Lower leg skin (tissue), 4 donors: ENCODE measurements at regions not wholly inside any gene's neighbourhood (a gene's known extent, or its start where the extent isn't known, plus 50 kb on each side); places are given as distances from the start of the nearest gene placed in this dataset.

Experiments
- DNase-seq, 2 donors: peaks; one replicate each; pipeline ENCODE4 v3.0.0-alpha.2; 2019; ENCODE audit warnings: low spot score in 2 of 2
- H3K4me3 ChIP-seq: fragments of 200-600 bp; sonication (generic); 2 replicates; pipeline ENCODE4 v1.5.1; 2017; ENCODE audit warnings: mild to moderate bottlenecking, low read depth; ENCODE audit not compliant: poor library complexity, severe bottlenecking
- POLR2A ChIP-seq, 2 donors: fragments of 450-650 bp; IDR thresholded peaks; one replicate each; pipeline ENCODE4 v1.6.1; 2016 to 2017; ENCODE audit warnings: antibody characterized with exemption in 2 of 2, mild to moderate bottlenecking in 1 of 2, moderate library complexity in 1 of 2
- WGBS, 2 donors: methylation state at CpG; one replicate each; pipeline ENCODE4 v1.1.5; 2018; 5-methylcytosine and 5-hydroxymethylcytosine counted together
- intact Hi-C: fragments of 100-400 bp; cut with DNase I; formaldehyde crosslinking; loops from one replicate; pipeline ENCODE4 v1.15.0; 2023; ENCODE audit warnings: low total_unique reads
- TF ChIP-seq, protein P1 (sequence below), 3 donors: fragments of 450-650 bp; IDR thresholded peaks; one replicate each; pipeline ENCODE4 v1.5.1; 2016; ENCODE audit warnings: antibody characterized with exemption in 3 of 3, mild to moderate bottlenecking in 3 of 3, moderate library complexity in 2 of 3

GRCh38 chr5:115072266-115073064 is 97.2 kb downstream of the TRIM36 start:
- DNase-seq: no peak

GRCh38 chr5:115070737-115071136 is 99.0 kb downstream of the TRIM36 start:
- H3K4me3 ChIP-seq: no peak overlapping the region
- DNase-seq: no peak
- 75 to 80% methylated on average over 3 of the region's 3 CpGs for whole genome bisulfite sequencing, 2 donors
- intact Hi-C loops: no loop called here
- TF ChIP-seq POLR2A (IDR thresholded peaks at IDR 0.05): no peak
- TF ChIP-seq, protein P1, sequence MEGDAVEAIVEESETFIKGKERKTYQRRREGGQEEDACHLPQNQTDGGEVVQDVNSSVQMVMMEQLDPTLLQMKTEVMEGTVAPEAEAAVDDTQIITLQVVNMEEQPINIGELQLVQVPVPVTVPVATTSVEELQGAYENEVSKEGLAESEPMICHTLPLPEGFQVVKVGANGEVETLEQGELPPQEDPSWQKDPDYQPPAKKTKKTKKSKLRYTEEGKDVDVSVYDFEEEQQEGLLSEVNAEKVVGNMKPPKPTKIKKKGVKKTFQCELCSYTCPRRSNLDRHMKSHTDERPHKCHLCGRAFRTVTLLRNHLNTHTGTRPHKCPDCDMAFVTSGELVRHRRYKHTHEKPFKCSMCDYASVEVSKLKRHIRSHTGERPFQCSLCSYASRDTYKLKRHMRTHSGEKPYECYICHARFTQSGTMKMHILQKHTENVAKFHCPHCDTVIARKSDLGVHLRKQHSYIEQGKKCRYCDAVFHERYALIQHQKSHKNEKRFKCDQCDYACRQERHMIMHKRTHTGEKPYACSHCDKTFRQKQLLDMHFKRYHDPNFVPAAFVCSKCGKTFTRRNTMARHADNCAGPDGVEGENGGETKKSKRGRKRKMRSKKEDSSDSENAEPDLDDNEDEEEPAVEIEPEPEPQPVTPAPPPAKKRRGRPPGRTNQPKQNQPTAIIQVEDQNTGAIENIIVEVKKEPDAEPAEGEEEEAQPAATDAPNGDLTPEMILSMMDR (IDR thresholded peaks at IDR 0.05): no peak

More at GRCh38 chr5:115072266-115073064, 97.2 kb downstream of the TRIM36 start:
- intact Hi-C loops: no loop called here
- TF ChIP-seq POLR2A (IDR thresholded peaks at IDR 0.05): no peak
- TF ChIP-seq, protein P1 (IDR thresholded peaks at IDR 0.05): no peak
- 70 to 74% methylated on average over 6 of the region's 6 CpGs for WGBS, 2 donors
- no peak overlapping the region for H3K4me3 ChIP-seq

- intact Hi-C loops: no loop called here
- 57 to 63% methylated on average over 3 of the region's 3 CpGs for WGBS, 2 donors
- H3K4me3 ChIP-seq: no peak overlapping the region
- no peak for DNase-seq
- TF ChIP-seq, protein P1 (IDR thresholded peaks at IDR 0.05): no peak
- TF ChIP-seq POLR2A (IDR thresholded peaks at IDR 0.05): no peak
Observed at GRCh38 chr5:115069087-115069968, 100.4 kb downstream of the TRIM36 start.

DNA sequence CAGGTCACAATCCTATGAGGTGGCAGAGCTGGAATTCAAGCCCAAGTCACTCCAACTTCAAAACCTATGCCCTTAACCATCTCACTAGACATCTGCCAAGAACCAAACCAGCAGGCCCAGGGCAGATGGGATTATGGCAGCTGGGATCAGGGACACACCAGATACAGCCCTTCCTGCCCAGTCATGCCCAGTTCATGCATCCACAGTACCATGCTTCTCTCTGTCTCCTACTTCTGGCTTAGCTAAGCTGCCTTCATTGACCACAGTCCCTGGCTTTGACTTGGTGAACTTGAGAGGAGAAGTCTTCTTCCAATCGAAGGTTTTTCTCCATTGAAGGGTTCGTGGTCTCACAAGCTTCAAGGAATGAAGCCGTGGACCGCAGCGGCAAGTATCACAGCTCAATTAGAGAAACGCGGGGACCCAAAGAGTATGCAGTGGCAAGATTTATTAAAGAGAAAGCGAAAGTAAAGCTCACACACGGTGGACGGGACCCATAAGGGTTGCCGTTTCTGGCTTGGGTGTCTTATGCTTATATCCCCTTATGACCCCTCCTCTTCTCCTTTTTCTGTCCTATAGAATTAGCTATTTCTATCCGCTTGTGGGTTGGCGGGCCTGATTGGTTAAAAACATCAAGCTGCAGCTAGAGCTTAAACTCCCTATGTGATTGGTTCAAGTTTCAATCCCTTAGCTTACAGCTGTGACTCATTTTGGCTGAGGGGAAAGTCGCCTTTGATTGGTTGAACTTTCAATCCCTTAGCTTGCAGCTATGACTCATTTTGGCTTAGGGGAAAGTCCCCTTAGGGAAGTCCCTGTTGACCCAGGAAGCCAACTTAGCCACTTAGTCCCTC is 101.2 kb downstream of the TRIM36 start:
- no peak for TF ChIP-seq POLR2A (IDR thresholded peaks at IDR 0.05)
- TF ChIP-seq, protein P1 (IDR thresholded peaks at IDR 0.05): no peak
- no peak overlapping the region for H3K4me3 ChIP-seq
- 92 to 96% methylated on average over 14 of the region's 14 CpGs for WGBS, 2 donors
- intact Hi-C loops: no loop called here
- DNase-seq: no peak

DNA sequence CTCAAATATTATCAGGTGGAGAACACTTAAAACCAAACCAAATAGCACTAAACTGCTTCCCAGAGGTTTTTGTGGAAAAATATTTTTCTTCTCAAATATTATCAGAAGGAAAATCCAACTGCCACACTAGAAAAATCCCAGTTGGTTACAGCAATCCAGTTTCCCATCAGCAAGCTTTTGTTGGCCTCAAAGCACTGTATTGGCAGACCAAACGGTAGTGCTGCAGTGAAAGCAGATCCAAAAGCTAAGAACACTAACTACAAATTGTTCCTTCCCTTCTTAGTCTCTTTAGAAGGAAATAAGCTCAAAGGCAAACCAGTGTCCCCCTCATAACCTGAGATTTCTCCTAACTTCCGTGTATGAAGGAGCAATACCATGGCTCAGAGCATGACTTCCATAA is 105.3 kb downstream of the TRIM36 start:
- intact Hi-C loops: no loop called here
- TF ChIP-seq, protein P1 (IDR thresholded peaks at IDR 0.05): no peak
- no peak for TF ChIP-seq POLR2A (IDR thresholded peaks at IDR 0.05)
- no peak overlapping the region for H3K4me3 ChIP-seq
- WGBS, 2 donors: 52 to 71% methylated on average over 2 of the region's 2 CpGs
- DNase-seq: no peak
